ENCODE measurements at regions not wholly inside any gene's neighbourhood (a gene's known extent, or its start where the extent isn't known, plus 50 kb on each side); places are given as distances from the start of the nearest gene placed in this dataset.
"Not testable (repeated sequence)": the region's sequence is repeated elsewhere in the genome, so short reads cannot be mapped to it uniquely, and the experiment has no call there.

GRCh38 chr4:112832493-112832892, 195.6 kb downstream of the LARP7 start:
- ATAC-seq = no peak
- TF ChIP-seq BACH2 (CRISPR knock-in tag; IDR thresholded peaks at IDR 0.05; ENCODE audit: borderline replicate concordance) (no peak), GLIS3 (CRISPR knock-in tag; IDR thresholded peaks at IDR 0.05) (no peak), CSDC2 (CRISPR knock-in tag; IDR thresholded peaks at IDR 0.05) (no peak), ZC3H10 (CRISPR knock-in tag; IDR thresholded peaks at IDR 0.05) (no peak)

- TF ChIP-seq ZNF8 (CRISPR knock-in tag; IDR thresholded peaks at IDR 0.05) (no peak), ISL1 (CRISPR knock-in tag; IDR thresholded peaks at IDR 0.05) (no peak), RARB (CRISPR knock-in tag; IDR thresholded peaks at IDR 0.05) (no peak), ARNTL (CRISPR knock-in tag; IDR thresholded peaks at IDR 0.05; ENCODE audit: borderline replicate concordance, low read depth) (no peak), CSDC2 (CRISPR knock-in tag; IDR thresholded peaks at IDR 0.05) (no peak)
- ATAC-seq = no peak
These were observed 200.0 kb downstream of the LARP7 start for GRCh38 chr4:112836895-112837294.

- ATAC-seq = not testable (repeated sequence)
These were observed 201.1 kb downstream of the LARP7 start for GRCh38 chr4:112838015-112838414.

- peak; percentile 47; the same call in 1 of the 3 replicates for ATAC-seq
- no peak for TF ChIP-seq ZFP3 (CRISPR knock-in tag; IDR thresholded peaks at IDR 0.05)
These were observed 203.1 kb downstream of the LARP7 start for GRCh38 chr4:112840061-112840460.

GRCh38 chr4:112840619-112841018, 203.7 kb downstream of the LARP7 start:
- no peak for TF ChIP-seq ZFP30 (CRISPR knock-in tag; IDR thresholded peaks at IDR 0.05)
- TF ChIP-seq TCF4 (CRISPR knock-in tag; IDR thresholded peaks at IDR 0.05; ENCODE audit: borderline replicate concordance) = no peak
- TF ChIP-seq RARB (CRISPR knock-in tag; IDR thresholded peaks at IDR 0.05) = no peak
- TF ChIP-seq CSRNP3 (CRISPR knock-in tag; IDR thresholded peaks at IDR 0.05) = no peak
- TF ChIP-seq OSR1 (CRISPR knock-in tag; IDR thresholded peaks at IDR 0.05) = no peak
- no peak for TF ChIP-seq CREB5 (CRISPR knock-in tag; IDR thresholded peaks at IDR 0.05; ENCODE audit: low read depth)
- no peak for TF ChIP-seq SNAI2 (CRISPR knock-in tag; IDR thresholded peaks at IDR 0.05)
- TF ChIP-seq PATZ1 (CRISPR knock-in tag; IDR thresholded peaks at IDR 0.05; ENCODE audit: borderline replicate concordance) = no peak
- TF ChIP-seq ISL1 (CRISPR knock-in tag; IDR thresholded peaks at IDR 0.05) = no peak
- TF ChIP-seq ESRRG (CRISPR knock-in tag; IDR thresholded peaks at IDR 0.05) = no peak
- TF ChIP-seq ZNF8 (CRISPR knock-in tag; IDR thresholded peaks at IDR 0.05) = no peak
- TF ChIP-seq CSDC2 (CRISPR knock-in tag; IDR thresholded peaks at IDR 0.05) = no peak
- TF ChIP-seq PPARA (CRISPR knock-in tag; IDR thresholded peaks at IDR 0.05; ENCODE audit: borderline replicate concordance) = no peak
- no peak for TF ChIP-seq BACH2 (CRISPR knock-in tag; IDR thresholded peaks at IDR 0.05; ENCODE audit: borderline replicate concordance)
- no peak for TF ChIP-seq ZC3H10 (CRISPR knock-in tag; IDR thresholded peaks at IDR 0.05)
- TF ChIP-seq POU6F1 (CRISPR knock-in tag; IDR thresholded peaks at IDR 0.05; ENCODE audit: borderline replicate concordance, low read depth) = no peak
- ATAC-seq = no peak

- TF ChIP-seq TCF4 (CRISPR knock-in tag; IDR thresholded peaks at IDR 0.05; ENCODE audit: borderline replicate concordance) (no peak), TSHZ2 (CRISPR knock-in tag; IDR thresholded peaks at IDR 0.05) (no peak), CREB5 (CRISPR knock-in tag; IDR thresholded peaks at IDR 0.05; ENCODE audit: low read depth) (no peak), CSDC2 (CRISPR knock-in tag; IDR thresholded peaks at IDR 0.05) (no peak)
- ATAC-seq = no peak
These were observed 205.6 kb downstream of the LARP7 start for GRCh38 chr4:112842513-112842912.
